Stomach (tissue), 8 donors: ENCODE measurements at regions not wholly inside any gene's neighbourhood (a gene's known extent, or its start where the extent isn't known, plus 50 kb on each side); places are given as distances from the start of the nearest gene placed in this dataset.

Experiments
- DNase-seq, 2 donors: peaks; one replicate each; pipeline versions ENCODE4 v3.0.0 to v3.0.0-alpha.2; 2013 to 2019
- H3K27ac ChIP-seq, 5 donors: fragments of 200-600 bp in 4 of 5; sonication (generic) in 4 of 5; one replicate each; pipeline ENCODE4 v1.5.1; 2013 to 2019; ENCODE audit warnings: mild to moderate bottlenecking in 1 of 5, moderate library complexity in 1 of 5
- H3K27me3 ChIP-seq, 3 donors: fragments of 200-600 bp; sonication (generic); one replicate each; pipeline ENCODE4 v1.5.1; 2017 to 2019; ENCODE audit warnings: mixed run types in 1 of 3
- H3K36me3 ChIP-seq, 4 donors: fragments of 200-600 bp; sonication (generic); 1 replicate in 3 of 4; 2 replicates in 1 of 4; pipeline ENCODE4 v1.5.1; 2016 to 2019
- H3K4me1 ChIP-seq, 4 donors: fragments of 200-600 bp; sonication (generic); one replicate each; pipeline ENCODE4 v1.5.1; 2016 to 2019
- H3K4me3 ChIP-seq, 4 donors: fragments of 200-600 bp; sonication (generic) in 3 of 4; one replicate each; pipeline ENCODE4 v1.5.1; 2016 to 2019; ENCODE audit warnings: mild to moderate bottlenecking in 1 of 4
- H3K9me3 ChIP-seq, 4 donors: fragments of 200-600 bp; sonication (generic); one replicate each; pipeline ENCODE4 v1.5.1; 2016 to 2019
- CTCF ChIP-seq, 7 experiments: fragments of 450-650 bp in 4 of 7; fragments of 200-600 bp in 3 of 7; sonication (generic) in 3 of 7; IDR thresholded peaks; one replicate each; pipeline ENCODE4 v1.5.1; 2016 to 2019; ENCODE audit warnings: antibody characterized with exemption in 7 of 7, control low read depth in 2 of 7, mild to moderate bottlenecking in 1 of 7
- EP300 ChIP-seq: sonication (generic); formaldehyde crosslinking; IDR thresholded peaks from one replicate; pipeline ENCODE4 v1.6.1; 2017; ENCODE audit warnings: antibody characterized with exemption
- POLR2A ChIP-seq, 4 donors: fragments of 450-650 bp; IDR thresholded peaks; one replicate each; pipeline ENCODE4 v1.6.1; 2016; ENCODE audit warnings: antibody characterized with exemption in 4 of 4, control low read depth in 2 of 4, mild to moderate bottlenecking in 1 of 4, moderate library complexity in 1 of 4
- POLR2AphosphoS5 ChIP-seq, 3 donors: sonication (generic); formaldehyde crosslinking; IDR thresholded peaks; one replicate each; pipeline ENCODE4 v1.6.1; 2016; ENCODE audit warnings: antibody characterized with exemption in 3 of 3
- WGBS, 5 donors: extraction: QIAGEN DNeasy Blood & Tissue Kit in 3 of 5; methylation state at CpG; one replicate each; pipeline versions ENCODE4 v1.1.5 to v1.1.7; 2013 to 2018; 5-methylcytosine and 5-hydroxymethylcytosine counted together
- intact Hi-C: fragments of 100-400 bp; cut with DNase I; formaldehyde crosslinking; loops from one replicate; pipeline ENCODE4 v1.15.1; 2023; ENCODE audit warnings: low total_unique reads
- donor health status: healthy with polysubstance abuse.
- donor health status: Bipolar disorder and iron deficiency.
- donor health status: healthy.

GRCh38 chr12:107845980-107846659 is 71.6 kb downstream of the ASCL4 start:
- Histone ChIP-seq H3K27me3 (peaks cover 8 to 69% (median 37%) of the 10 kb centered on the region in 3 donors), H3K4me3 (peak overlapping the region in 1 of 4 donors; percentile 56), H3K4me1 (peaks cover 15 to 34% (median 29%) of the 10 kb centered on the region in 4 donors), H3K36me3 (no peaks in the 10 kb centered on the region), H3K9me3 (no peaks in the 10 kb centered on the region), H3K27ac (peak overlapping the region in 1 of 5 donors; percentile 24)
- peak in 1 of 2 donors; percentile 31 for DNase-seq
- intact Hi-C loops, result no loop called here
- WGBS, 5 donors, result 24 to 54% (median 41%) methylated on average over 12 to 17 of the region's 17 CpGs
- TF ChIP-seq POLR2AphosphoS5 (IDR thresholded peaks at IDR 0.05) (no peak), EP300 (no peak), POLR2A (IDR thresholded peaks at IDR 0.05) (no peak), CTCF (IDR thresholded peaks at IDR 0.05) (no peak)

DNA sequence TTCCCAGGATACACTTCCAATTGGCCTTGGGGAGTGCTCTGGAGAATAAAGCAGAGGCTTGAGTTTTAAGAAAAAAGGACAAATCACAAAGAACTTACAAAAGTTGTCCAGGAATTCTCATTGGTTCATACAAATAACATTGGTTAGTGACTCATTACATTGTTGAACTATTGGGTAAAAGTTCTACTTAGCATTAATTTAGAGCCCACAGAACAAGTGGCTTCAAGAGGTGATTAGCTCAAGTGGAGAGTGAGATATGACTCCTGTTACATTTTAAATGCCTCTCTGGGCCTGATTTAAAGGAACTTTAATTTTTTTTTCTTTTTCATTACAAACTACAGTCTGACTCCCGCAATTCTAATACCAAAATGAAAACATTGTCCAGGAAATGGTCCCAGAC is 72.9 kb downstream of the ASCL4 start:
- intact Hi-C loops, result no loop called here
- Histone ChIP-seq H3K9me3 (no peaks in the 10 kb centered on the region), H3K27ac (no peak overlapping the region), H3K4me3 (no peak overlapping the region), H3K36me3 (no peaks in the 10 kb centered on the region), H3K27me3 (peaks cover 8 to 60% (median 37%) of the 10 kb centered on the region in 3 donors), H3K4me1 (peaks cover 15 to 34% (median 29%) of the 10 kb centered on the region in 4 donors)
- TF ChIP-seq POLR2A (IDR thresholded peaks at IDR 0.05), result no peak
- TF ChIP-seq POLR2AphosphoS5 (IDR thresholded peaks at IDR 0.05), result no peak
- TF ChIP-seq CTCF (IDR thresholded peaks at IDR 0.05), result no peak
- no peak for TF ChIP-seq EP300
- 48 to 82% (median 64%) methylated on average over 1 of the region's 1 CpG for WGBS, 5 donors
- DNase-seq, result no peak

- Histone ChIP-seq H3K4me3 (no peak overlapping the region), H3K9me3 (no peaks in the 10 kb centered on the region), H3K27ac (no peak overlapping the region), H3K36me3 (no peaks in the 10 kb centered on the region), H3K27me3 (peaks cover 8 to 56% (median 34%) of the 10 kb centered on the region in 3 donors), H3K4me1 (peaks cover 15 to 33% (median 28%) of the 10 kb centered on the region in 4 donors)
- intact Hi-C loops, result no loop called here
- no peak for DNase-seq
- 27 to 59% (median 43%) methylated on average over 3 of the region's 3 CpGs for WGBS, 5 donors
- TF ChIP-seq POLR2AphosphoS5 (IDR thresholded peaks at IDR 0.05), result no peak
- TF ChIP-seq EP300, result no peak
- no peak for TF ChIP-seq POLR2A (IDR thresholded peaks at IDR 0.05)
- TF ChIP-seq CTCF (IDR thresholded peaks at IDR 0.05), result no peak
Measured at GRCh38 chr12:107847830-107848229, 73.3 kb downstream of the ASCL4 start.

DNA sequence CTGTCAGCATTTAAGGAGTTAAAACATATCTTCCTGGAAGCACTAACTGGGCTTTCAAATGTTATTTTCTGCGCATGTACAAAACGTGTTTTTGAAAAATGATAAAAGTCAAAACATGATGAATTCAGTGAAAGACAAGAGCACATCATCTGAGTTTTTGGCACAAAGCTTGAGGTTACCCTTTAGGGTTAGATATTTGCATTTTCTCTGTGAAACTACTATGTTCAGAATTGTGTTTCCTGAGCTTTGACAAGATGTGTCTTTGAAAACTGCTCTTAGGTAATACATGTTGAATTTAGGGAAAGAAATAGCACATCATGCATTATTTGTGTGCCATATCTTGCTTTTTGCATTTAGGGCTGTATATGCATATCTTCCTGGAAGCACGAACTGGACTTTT is 79.0 kb downstream of the ASCL4 start:
- H3K27ac ChIP-seq, result no peak overlapping the region
- no peaks in the 10 kb centered on the region for H3K9me3 ChIP-seq
- TF ChIP-seq POLR2A (IDR thresholded peaks at IDR 0.05) (no peak), CTCF (IDR thresholded peaks at IDR 0.05) (no peak), EP300 (no peak), POLR2AphosphoS5 (IDR thresholded peaks at IDR 0.05) (no peak)
- no peaks in the 10 kb centered on the region for H3K36me3 ChIP-seq
- H3K27me3 ChIP-seq, result peaks cover 0 to 14% (median 0%) of the 10 kb centered on the region in 3 donors
- no peak for DNase-seq
- H3K4me3 ChIP-seq, result no peak overlapping the region
- H3K4me1 ChIP-seq, result no peaks in the 10 kb centered on the region
- intact Hi-C loops, result no loop called here
- WGBS, 5 donors, result 46 to 51% (median 48%) methylated on average over 3 of the region's 3 CpGs
